Activated naive CD4-positive, alpha-beta T cell treated with anti-CD3 and anti-CD28 coated beads, Interleukin-2, amount 50 U/mL, for 24 hours (primary cell): ENCODE measurements at regions not wholly inside any gene's neighbourhood (a gene's known extent, or its start where the extent isn't known, plus 50 kb on each side); places are given as distances from the start of the nearest gene placed in this dataset.
"Not testable (repeated sequence)": the region's sequence is repeated elsewhere in the genome, so short reads cannot be mapped to it uniquely, and the experiment has no call there.

Source experiments
- H3K27ac Mint-ChIP-seq: one replicate; pipeline ENCODE4 v1.8.0; 2021; ENCODE audit warnings: mild to moderate bottlenecking, mixed read lengths
- H3K27me3 Mint-ChIP-seq: one replicate; pipeline ENCODE4 v1.8.0; 2021; ENCODE audit warnings: mixed read lengths
- H3K36me3 Mint-ChIP-seq: one replicate; pipeline ENCODE4 v1.8.0; 2021; ENCODE audit warnings: mixed read lengths
- H3K4me1 Mint-ChIP-seq: one replicate; pipeline ENCODE4 v1.8.0; 2021; ENCODE audit warnings: mixed read lengths
- H3K4me3 Mint-ChIP-seq: one replicate; pipeline ENCODE4 v1.8.0; 2021; ENCODE audit warnings: mild to moderate bottlenecking, mixed read lengths
- H3K9me3 Mint-ChIP-seq: one replicate; pipeline ENCODE4 v1.8.0; 2021; ENCODE audit warnings: mixed read lengths

GRCh38 chr15:81895723-81896122, 150.1 kb downstream of the MEX3B start:
- Mint-ChIP-seq H3K27ac (no peak overlapping the region), H3K27me3 (no peaks in the 10 kb centered on the region), H3K9me3 (no peaks in the 10 kb centered on the region), H3K4me3 (no peak overlapping the region), H3K4me1 (no peaks in the 10 kb centered on the region), H3K36me3 (no peaks in the 10 kb centered on the region)

GRCh38 chr15:81894061-81894460, 151.8 kb downstream of the MEX3B start:
- Mint-ChIP-seq H3K4me3 (no peak overlapping the region), H3K36me3 (no peaks in the 10 kb centered on the region), H3K27ac (no peak overlapping the region), H3K4me1 (no peaks in the 10 kb centered on the region), H3K9me3 (no peaks in the 10 kb centered on the region), H3K27me3 (no peaks in the 10 kb centered on the region)

GRCh38 chr15:81893182-81893835, 152.5 kb downstream of the MEX3B start:
- H3K4me3 Mint-ChIP-seq: no peak overlapping the region
- H3K9me3 Mint-ChIP-seq: no peaks in the 10 kb centered on the region
- no peaks in the 10 kb centered on the region for H3K4me1 Mint-ChIP-seq
- no peaks in the 10 kb centered on the region for H3K27me3 Mint-ChIP-seq
- H3K27ac Mint-ChIP-seq: no peak overlapping the region
- no peaks in the 10 kb centered on the region for H3K36me3 Mint-ChIP-seq

GRCh38 chr15:81890496-81890895, 155.3 kb downstream of the MEX3B start:
- Mint-ChIP-seq H3K27me3 (peaks cover 3% of the 10 kb centered on the region), H3K36me3 (no peaks in the 10 kb centered on the region), H3K4me1 (no peaks in the 10 kb centered on the region), H3K4me3 (no peak overlapping the region), H3K27ac (no peak overlapping the region), H3K9me3 (no peaks in the 10 kb centered on the region)

- H3K27me3 Mint-ChIP-seq: peaks cover 3% of the 10 kb centered on the region
- H3K4me1 Mint-ChIP-seq: no peaks in the 10 kb centered on the region
- no peaks in the 10 kb centered on the region for H3K36me3 Mint-ChIP-seq
- H3K4me3 Mint-ChIP-seq: no peak overlapping the region
- no peak overlapping the region for H3K27ac Mint-ChIP-seq
- H3K9me3 Mint-ChIP-seq: no peaks in the 10 kb centered on the region
Observed at GRCh38 chr15:81889485-81889881, 156.3 kb downstream of the MEX3B start.

- no peaks in the 10 kb centered on the region for H3K9me3 Mint-ChIP-seq
- no peak overlapping the region for H3K27ac Mint-ChIP-seq
- H3K4me1 Mint-ChIP-seq: no peaks in the 10 kb centered on the region
Observed at GRCh38 chr15:81888748-81889484, 156.9 kb downstream of the MEX3B start.

GRCh38 chr15:81887912-81888311, 157.9 kb downstream of the MEX3B start:
- Mint-ChIP-seq H3K4me3 (no peak overlapping the region), H3K36me3 (no peaks in the 10 kb centered on the region), H3K27ac (no peak overlapping the region), H3K4me1 (no peaks in the 10 kb centered on the region), H3K9me3 (no peaks in the 10 kb centered on the region), H3K27me3 (peaks cover 5% of the 10 kb centered on the region)

More at GRCh38 chr15:81888748-81889484, 156.9 kb downstream of the MEX3B start:
- Mint-ChIP-seq H3K36me3 (no peaks in the 10 kb centered on the region), H3K4me3 (no peak overlapping the region), H3K27me3 (peaks cover 5% of the 10 kb centered on the region)

- not testable (repeated sequence) for H3K27ac Mint-ChIP-seq, H3K4me3 Mint-ChIP-seq, H3K36me3 Mint-ChIP-seq, H3K27me3 Mint-ChIP-seq, H3K9me3 Mint-ChIP-seq, H3K4me1 Mint-ChIP-seq
Observed at GRCh38 chr15:81887188-81887587, 158.6 kb downstream of the MEX3B start.

- no peaks in the 10 kb centered on the region for H3K9me3 Mint-ChIP-seq
Observed at GRCh38 chr15:81886591-81886990, 159.2 kb downstream of the MEX3B start.

GRCh38 chr15:81886080-81886479, 159.7 kb downstream of the MEX3B start:
- no peak overlapping the region for H3K4me3 Mint-ChIP-seq
- no peaks in the 10 kb centered on the region for H3K36me3 Mint-ChIP-seq
- no peaks in the 10 kb centered on the region for H3K4me1 Mint-ChIP-seq
- peaks cover 11% of the 10 kb centered on the region for H3K27me3 Mint-ChIP-seq
- no peak overlapping the region for H3K27ac Mint-ChIP-seq
- no peaks in the 10 kb centered on the region for H3K9me3 Mint-ChIP-seq

More at GRCh38 chr15:81886591-81886990, 159.2 kb downstream of the MEX3B start:
- Mint-ChIP-seq H3K4me1 (no peaks in the 10 kb centered on the region), H3K36me3 (no peaks in the 10 kb centered on the region), H3K27ac (no peak overlapping the region), H3K4me3 (no peak overlapping the region), H3K27me3 (peaks cover 9% of the 10 kb centered on the region)

- no peak overlapping the region for H3K27ac Mint-ChIP-seq
- no peaks in the 10 kb centered on the region for H3K4me1 Mint-ChIP-seq
- peaks cover 12% of the 10 kb centered on the region for H3K27me3 Mint-ChIP-seq
- no peak overlapping the region for H3K4me3 Mint-ChIP-seq
- no peaks in the 10 kb centered on the region for H3K9me3 Mint-ChIP-seq
- no peaks in the 10 kb centered on the region for H3K36me3 Mint-ChIP-seq
Observed at GRCh38 chr15:81885135-81885534, 160.7 kb downstream of the MEX3B start.

- no peak overlapping the region for H3K4me3 Mint-ChIP-seq
- no peaks in the 10 kb centered on the region for H3K9me3 Mint-ChIP-seq
- H3K36me3 Mint-ChIP-seq: no peaks in the 10 kb centered on the region
- peaks cover 8% of the 10 kb centered on the region for H3K27me3 Mint-ChIP-seq
- H3K27ac Mint-ChIP-seq: no peak overlapping the region
- H3K4me1 Mint-ChIP-seq: no peaks in the 10 kb centered on the region
Observed at GRCh38 chr15:81882504-81882903, 163.3 kb downstream of the MEX3B start.

GRCh38 chr15:81880833-81881232, 165.0 kb downstream of the MEX3B start:
- no peaks in the 10 kb centered on the region for H3K4me1 Mint-ChIP-seq
- no peaks in the 10 kb centered on the region for H3K9me3 Mint-ChIP-seq
- H3K36me3 Mint-ChIP-seq: no peaks in the 10 kb centered on the region
- no peak overlapping the region for H3K4me3 Mint-ChIP-seq
- H3K27me3 Mint-ChIP-seq: peaks cover 8% of the 10 kb centered on the region
- H3K27ac Mint-ChIP-seq: no peak overlapping the region

GRCh38 chr15:81880314-81880713, 165.5 kb downstream of the MEX3B start:
- Mint-ChIP-seq H3K9me3 (no peaks in the 10 kb centered on the region), H3K27ac (no peak overlapping the region), H3K4me3 (no peak overlapping the region), H3K27me3 (peaks cover 8% of the 10 kb centered on the region), H3K4me1 (no peaks in the 10 kb centered on the region), H3K36me3 (no peaks in the 10 kb centered on the region)

GRCh38 chr15:81875717-81876116, 170.1 kb downstream of the MEX3B start:
- not testable (repeated sequence) for H3K4me3 Mint-ChIP-seq, H3K27me3 Mint-ChIP-seq, H3K9me3 Mint-ChIP-seq, H3K36me3 Mint-ChIP-seq, H3K4me1 Mint-ChIP-seq, H3K27ac Mint-ChIP-seq

GRCh38 chr15:81870746-81871106, 175.1 kb downstream of the MEX3B start:
- not testable (repeated sequence) for H3K9me3 Mint-ChIP-seq, H3K36me3 Mint-ChIP-seq, H3K27me3 Mint-ChIP-seq, H3K27ac Mint-ChIP-seq, H3K4me3 Mint-ChIP-seq, H3K4me1 Mint-ChIP-seq
